GM12864 (cell line): ENCODE measurements at regions not wholly inside any gene's neighbourhood (a gene's known extent, or its start where the extent isn't known, plus 50 kb on each side); places are given as distances from the start of the nearest gene placed in this dataset.

ENCODE experiments used
- DNase-seq: peaks from one replicate; pipeline ENCODE4 v3.0.0-alpha.2; 2011; ENCODE audit warnings: low read depth
- H3K4me3 ChIP-seq: 2 replicates; pipeline ENCODE4 v1.5.1; 2011; ENCODE audit warnings: mild to moderate bottlenecking, low read depth, low read length, control low read depth
- CTCF ChIP-seq: IDR thresholded peaks from 2 replicates; pipeline ENCODE4 v1.5.1; 2011; ENCODE audit warnings: low read depth, mild to moderate bottlenecking, moderate library complexity, low read length, control low read depth, inconsistent platforms; ENCODE audit errors: missing control alignments

- DNase-seq: no peak
- no peak for TF ChIP-seq CTCF
- no peak overlapping the region for H3K4me3 ChIP-seq
Observed at GRCh38 chr4:104418286-104418685, 76.4 kb downstream of the CXXC4 start.

GRCh38 chr4:104417357-104417882, 77.3 kb downstream of the CXXC4 start:
- no peak for DNase-seq
- TF ChIP-seq CTCF: no peak

DNA sequence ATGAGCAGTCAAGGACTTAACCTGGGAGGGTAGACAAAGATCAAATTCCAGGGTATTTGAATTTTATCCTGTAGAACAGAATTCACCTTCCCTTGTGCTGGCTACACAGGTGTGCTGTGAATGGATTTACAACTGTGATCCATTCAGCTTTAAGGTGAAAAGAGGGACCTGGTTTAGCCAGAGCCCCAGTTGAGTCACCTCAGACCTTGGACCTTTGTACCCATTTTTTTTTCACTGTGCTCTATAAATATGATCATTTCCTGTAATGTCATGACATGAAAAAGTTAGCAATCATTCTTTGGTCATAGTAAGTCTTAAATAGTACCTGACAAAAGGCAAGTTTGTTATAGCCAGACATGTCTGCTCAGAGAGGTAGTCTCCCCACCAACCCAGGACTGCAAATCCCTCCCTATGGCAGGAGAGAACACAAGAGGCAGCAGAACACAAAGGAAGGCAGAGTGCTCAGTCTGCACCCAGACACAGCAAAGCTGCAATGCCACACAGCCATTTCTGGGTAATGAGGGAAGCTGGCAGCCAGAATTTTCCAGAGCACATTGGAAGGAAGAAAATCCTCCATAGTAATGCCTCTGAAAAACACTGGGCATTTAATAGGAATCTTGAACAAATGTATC, 77.9 kb downstream of the CXXC4 start:
- no peak for TF ChIP-seq CTCF
- DNase-seq: no peak
- no peak overlapping the region for H3K4me3 ChIP-seq

More at GRCh38 chr4:104417357-104417882, 77.3 kb downstream of the CXXC4 start:
- H3K4me3 ChIP-seq: no peak overlapping the region

GRCh38 chr4:104413487-104413886, 81.2 kb downstream of the CXXC4 start:
- no peak for TF ChIP-seq CTCF
- H3K4me3 ChIP-seq: no peak overlapping the region
- DNase-seq: no peak

- DNase-seq: no peak
- TF ChIP-seq CTCF: no peak
- no peak overlapping the region for H3K4me3 ChIP-seq
Observed at GRCh38 chr4:104412344-104412743, 82.3 kb downstream of the CXXC4 start.

- no peak for TF ChIP-seq CTCF
- no peak for DNase-seq
- H3K4me3 ChIP-seq: no peak overlapping the region
Observed at GRCh38 chr4:104411502-104411901, 83.2 kb downstream of the CXXC4 start.

- H3K4me3 ChIP-seq: no peak overlapping the region
- no peak for DNase-seq
- no peak for TF ChIP-seq CTCF
Observed at GRCh38 chr4:104408878-104409277, 85.8 kb downstream of the CXXC4 start.
